PFSK-1 (cell line): ENCODE measurements at regions not wholly inside any gene's neighbourhood (a gene's known extent, or its start where the extent isn't known, plus 50 kb on each side); places are given as distances from the start of the nearest gene placed in this dataset.

ENCODE experiments used
- FOXP2 ChIP-seq: optimal IDR thresholded peaks from 2 replicates; pipeline ENCODE3; 2011; ENCODE audit warnings: borderline replicate concordance, control low read depth, inconsistent platforms; ENCODE audit not compliant: insufficient read depth; ENCODE audit errors: extremely low read length, extremely low read depth
- POLR2AphosphoS5 ChIP-seq: IDR thresholded peaks from 2 replicates; pipeline ENCODE4 v1.6.1; 2012; ENCODE audit warnings: low read depth, mild to moderate bottlenecking, control low read depth, low read length, moderate library complexity
- SIN3A ChIP-seq: IDR thresholded peaks from 2 replicates; pipeline ENCODE4 v1.6.1; 2012; ENCODE audit warnings: mild to moderate bottlenecking, low read length, moderate library complexity, borderline replicate concordance; ENCODE audit not compliant: insufficient read depth
- TAF1 ChIP-seq: IDR thresholded peaks from 2 replicates; pipeline ENCODE4 v1.6.1; 2012; ENCODE audit warnings: low read length, control low read depth, borderline replicate concordance; ENCODE audit not compliant: insufficient read depth
- TF ChIP-seq, protein P1 (sequence below), 2 experiments: IDR thresholded peaks; 2 replicates each; pipeline versions ENCODE4 v1.6.1 to v1.8.0; 2011 to 2012; ENCODE audit warnings: low read depth in 2 of 2, low read length in 2 of 2, control low read depth in 1 of 2, inconsistent platforms in 1 of 2, mild to moderate bottlenecking in 1 of 2, moderate library complexity in 1 of 2; ENCODE audit not compliant: insufficient read depth in 1 of 2

DNA sequence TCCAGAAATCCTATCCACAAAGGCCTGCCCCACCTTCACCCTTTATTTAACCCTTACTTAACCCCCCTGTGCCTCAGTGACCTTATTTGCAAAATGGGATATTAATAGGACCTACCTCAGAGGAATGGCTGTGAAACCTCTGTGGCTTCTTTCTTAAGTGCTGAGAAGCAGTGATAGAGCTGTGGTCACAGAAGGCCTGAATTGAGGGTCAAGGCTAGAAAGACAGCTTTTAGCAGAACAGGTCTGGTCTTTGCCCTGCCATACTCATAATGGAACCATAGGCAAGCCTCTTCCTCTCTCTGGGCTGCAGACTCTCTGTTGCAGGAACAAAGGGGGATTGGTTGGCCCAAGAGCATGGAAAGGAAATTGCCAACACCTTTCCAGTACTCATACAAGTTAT lies 63.5 kb upstream of the MAMLD1 start:
- TF ChIP-seq FOXP2: no peak
- TF ChIP-seq TAF1: no peak
- TF ChIP-seq SIN3A: no peak
- TF ChIP-seq POLR2AphosphoS5: no peak
- TF ChIP-seq, protein P1, sequence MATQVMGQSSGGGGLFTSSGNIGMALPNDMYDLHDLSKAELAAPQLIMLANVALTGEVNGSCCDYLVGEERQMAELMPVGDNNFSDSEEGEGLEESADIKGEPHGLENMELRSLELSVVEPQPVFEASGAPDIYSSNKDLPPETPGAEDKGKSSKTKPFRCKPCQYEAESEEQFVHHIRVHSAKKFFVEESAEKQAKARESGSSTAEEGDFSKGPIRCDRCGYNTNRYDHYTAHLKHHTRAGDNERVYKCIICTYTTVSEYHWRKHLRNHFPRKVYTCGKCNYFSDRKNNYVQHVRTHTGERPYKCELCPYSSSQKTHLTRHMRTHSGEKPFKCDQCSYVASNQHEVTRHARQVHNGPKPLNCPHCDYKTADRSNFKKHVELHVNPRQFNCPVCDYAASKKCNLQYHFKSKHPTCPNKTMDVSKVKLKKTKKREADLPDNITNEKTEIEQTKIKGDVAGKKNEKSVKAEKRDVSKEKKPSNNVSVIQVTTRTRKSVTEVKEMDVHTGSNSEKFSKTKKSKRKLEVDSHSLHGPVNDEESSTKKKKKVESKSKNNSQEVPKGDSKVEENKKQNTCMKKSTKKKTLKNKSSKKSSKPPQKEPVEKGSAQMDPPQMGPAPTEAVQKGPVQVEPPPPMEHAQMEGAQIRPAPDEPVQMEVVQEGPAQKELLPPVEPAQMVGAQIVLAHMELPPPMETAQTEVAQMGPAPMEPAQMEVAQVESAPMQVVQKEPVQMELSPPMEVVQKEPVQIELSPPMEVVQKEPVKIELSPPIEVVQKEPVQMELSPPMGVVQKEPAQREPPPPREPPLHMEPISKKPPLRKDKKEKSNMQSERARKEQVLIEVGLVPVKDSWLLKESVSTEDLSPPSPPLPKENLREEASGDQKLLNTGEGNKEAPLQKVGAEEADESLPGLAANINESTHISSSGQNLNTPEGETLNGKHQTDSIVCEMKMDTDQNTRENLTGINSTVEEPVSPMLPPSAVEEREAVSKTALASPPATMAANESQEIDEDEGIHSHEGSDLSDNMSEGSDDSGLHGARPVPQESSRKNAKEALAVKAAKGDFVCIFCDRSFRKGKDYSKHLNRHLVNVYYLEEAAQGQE (IDR thresholded peaks at IDR 0.05; ENCODE audit: insufficient read depth in 1 of 2, low read depth in 2 of 2, low read length in 2 of 2): no peak

DNA sequence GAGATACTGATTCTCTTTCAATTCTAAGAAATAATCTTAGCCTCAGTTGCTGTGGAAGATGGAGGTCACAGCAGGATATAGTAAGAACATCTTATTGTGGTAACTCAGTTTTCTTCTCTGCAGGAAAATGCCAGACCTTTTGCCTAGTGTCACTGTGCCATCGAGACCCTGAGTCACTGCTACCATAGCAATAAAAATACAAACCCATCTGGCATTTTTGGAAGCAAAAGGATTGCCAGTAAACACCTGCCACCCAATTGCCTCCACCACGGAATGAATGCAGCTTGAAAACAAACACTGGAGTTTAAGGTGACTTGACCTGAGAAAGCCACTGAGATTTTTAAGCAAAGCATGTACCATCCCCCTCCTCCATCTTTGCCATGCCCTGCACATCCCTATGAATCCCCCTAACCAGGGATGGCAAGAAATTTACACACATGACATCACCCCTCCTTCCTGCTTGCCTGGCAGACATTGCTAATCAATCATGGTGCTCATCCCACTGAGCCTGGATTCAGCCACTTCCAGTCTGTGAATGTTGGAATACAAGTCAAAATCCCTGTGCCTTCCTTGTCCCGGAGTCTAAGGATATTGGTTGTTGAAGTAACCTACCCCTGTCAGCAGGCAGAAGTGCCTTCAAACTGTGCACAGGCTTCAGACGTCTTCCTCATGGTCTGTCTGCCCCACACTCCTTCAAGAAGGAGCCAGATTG lies 59.6 kb upstream of the MAMLD1 start:
- TF ChIP-seq, protein P1 (IDR thresholded peaks at IDR 0.05; ENCODE audit: insufficient read depth in 1 of 2, low read depth in 2 of 2, low read length in 2 of 2): no peak
- no peak for TF ChIP-seq TAF1
- no peak for TF ChIP-seq SIN3A
- no peak for TF ChIP-seq FOXP2
- TF ChIP-seq POLR2AphosphoS5: no peak

DNA sequence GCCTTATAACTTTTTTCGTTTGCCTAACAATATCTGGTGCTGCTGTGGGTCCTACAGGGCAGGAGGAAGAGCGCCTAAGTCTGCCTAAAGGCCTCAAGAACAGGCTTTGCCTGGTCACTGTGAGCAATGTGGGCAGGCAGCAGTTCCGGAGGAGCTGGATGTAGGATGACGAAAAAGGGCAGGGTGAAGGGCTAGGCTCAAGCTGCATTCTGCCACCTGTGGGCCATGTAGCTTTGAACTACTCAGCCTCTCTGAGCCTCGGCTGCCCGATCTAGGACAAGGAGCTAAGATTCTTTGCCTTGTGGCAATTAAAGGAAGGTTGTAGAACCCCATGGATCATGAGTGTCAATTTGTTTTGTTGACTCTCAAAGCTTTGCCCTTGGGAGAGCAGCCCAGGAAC lies 57.1 kb upstream of the MAMLD1 start:
- TF ChIP-seq SIN3A (no peak), FOXP2 (no peak), POLR2AphosphoS5 (no peak)

DNA sequence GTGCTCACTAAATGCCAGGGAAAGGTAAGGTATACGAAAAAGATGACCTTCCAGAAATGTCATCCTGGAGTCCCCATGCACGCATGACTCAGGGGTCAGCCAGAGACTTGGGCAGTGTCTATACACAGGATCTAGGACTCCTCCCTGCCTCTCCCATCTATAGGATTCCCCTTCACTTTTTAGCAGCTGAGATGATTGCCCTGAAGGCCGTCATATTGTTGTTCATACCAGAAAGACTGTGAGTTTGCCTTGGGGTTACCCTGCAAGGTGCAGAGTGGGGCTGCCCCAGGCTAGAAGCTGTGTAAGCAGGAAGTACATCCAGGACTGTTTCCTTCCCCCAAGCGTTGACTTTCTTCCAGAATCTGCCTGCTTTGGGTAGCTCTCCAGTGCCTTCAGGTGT lies 55.1 kb upstream of the MAMLD1 start:
- no peak for TF ChIP-seq FOXP2
- no peak for TF ChIP-seq TAF1
- no peak for TF ChIP-seq POLR2AphosphoS5
- TF ChIP-seq, protein P1 (IDR thresholded peaks at IDR 0.05; ENCODE audit: insufficient read depth in 1 of 2, low read depth in 2 of 2, low read length in 2 of 2): no peak
- TF ChIP-seq SIN3A: no peak

- TF ChIP-seq, protein P1 (IDR thresholded peaks at IDR 0.05; ENCODE audit: insufficient read depth in 1 of 2, low read depth in 2 of 2, low read length in 2 of 2): no peak
These were observed 54.5 kb upstream of the MAMLD1 start for GRCh38 chrX:150308532-150309157.
